LNCAP (cell line): ENCODE measurements at regions not wholly inside any gene's neighbourhood (a gene's known extent, or its start where the extent isn't known, plus 50 kb on each side); places are given as distances from the start of the nearest gene placed in this dataset.

ENCODE experiments used
- TF ChIP-seq, protein P1 (sequence below): fragments of 450-650 bp; IDR thresholded peaks from 2 replicates; pipeline ENCODE4 v1.5.1; 2017; ENCODE audit warnings: mild to moderate bottlenecking

GRCh38 chr12:66813137-66813892 lies 134.4 kb upstream of the GRIP1 start:
- TF ChIP-seq, protein P1, sequence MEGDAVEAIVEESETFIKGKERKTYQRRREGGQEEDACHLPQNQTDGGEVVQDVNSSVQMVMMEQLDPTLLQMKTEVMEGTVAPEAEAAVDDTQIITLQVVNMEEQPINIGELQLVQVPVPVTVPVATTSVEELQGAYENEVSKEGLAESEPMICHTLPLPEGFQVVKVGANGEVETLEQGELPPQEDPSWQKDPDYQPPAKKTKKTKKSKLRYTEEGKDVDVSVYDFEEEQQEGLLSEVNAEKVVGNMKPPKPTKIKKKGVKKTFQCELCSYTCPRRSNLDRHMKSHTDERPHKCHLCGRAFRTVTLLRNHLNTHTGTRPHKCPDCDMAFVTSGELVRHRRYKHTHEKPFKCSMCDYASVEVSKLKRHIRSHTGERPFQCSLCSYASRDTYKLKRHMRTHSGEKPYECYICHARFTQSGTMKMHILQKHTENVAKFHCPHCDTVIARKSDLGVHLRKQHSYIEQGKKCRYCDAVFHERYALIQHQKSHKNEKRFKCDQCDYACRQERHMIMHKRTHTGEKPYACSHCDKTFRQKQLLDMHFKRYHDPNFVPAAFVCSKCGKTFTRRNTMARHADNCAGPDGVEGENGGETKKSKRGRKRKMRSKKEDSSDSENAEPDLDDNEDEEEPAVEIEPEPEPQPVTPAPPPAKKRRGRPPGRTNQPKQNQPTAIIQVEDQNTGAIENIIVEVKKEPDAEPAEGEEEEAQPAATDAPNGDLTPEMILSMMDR: no peak

DNA sequence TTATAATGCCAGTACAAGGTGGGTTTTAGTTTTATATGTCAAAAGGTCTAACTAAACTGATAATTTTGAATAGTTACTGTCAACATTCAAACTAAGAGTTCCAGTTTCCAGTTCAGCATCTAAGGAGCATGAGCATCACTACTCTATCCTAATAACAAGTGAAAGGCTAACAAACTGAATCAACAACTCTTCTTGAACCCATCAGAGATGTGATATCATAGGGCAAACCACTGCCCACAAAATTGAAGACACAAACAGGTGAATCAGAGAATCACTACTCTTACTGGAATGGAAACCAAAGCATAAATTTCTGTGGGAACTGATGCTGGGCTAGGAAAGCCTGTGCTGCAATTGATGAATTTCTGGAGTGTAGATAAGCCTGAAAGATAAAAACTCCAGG lies 140.7 kb upstream of the GRIP1 start:
- TF ChIP-seq, protein P1: no peak

DNA sequence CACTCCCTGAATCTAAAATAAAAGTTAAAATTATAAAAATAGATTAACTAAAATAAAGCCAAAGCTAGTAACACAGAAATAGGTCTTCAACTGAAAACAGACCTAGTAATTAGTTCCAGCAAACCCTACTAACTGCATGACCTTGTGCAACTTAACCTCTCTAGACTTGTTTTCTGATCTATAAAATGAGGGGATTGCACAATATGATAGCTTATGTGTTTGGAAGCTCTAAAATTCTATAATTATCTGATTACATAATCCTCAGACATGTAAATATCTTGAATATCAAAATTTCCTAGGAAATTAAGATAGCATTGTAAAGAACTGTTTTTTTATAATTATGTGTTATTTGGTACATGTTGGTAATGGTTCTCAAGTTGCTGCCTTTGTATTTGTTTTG lies 144.1 kb upstream of the GRIP1 start:
- TF ChIP-seq, protein P1: no peak

DNA sequence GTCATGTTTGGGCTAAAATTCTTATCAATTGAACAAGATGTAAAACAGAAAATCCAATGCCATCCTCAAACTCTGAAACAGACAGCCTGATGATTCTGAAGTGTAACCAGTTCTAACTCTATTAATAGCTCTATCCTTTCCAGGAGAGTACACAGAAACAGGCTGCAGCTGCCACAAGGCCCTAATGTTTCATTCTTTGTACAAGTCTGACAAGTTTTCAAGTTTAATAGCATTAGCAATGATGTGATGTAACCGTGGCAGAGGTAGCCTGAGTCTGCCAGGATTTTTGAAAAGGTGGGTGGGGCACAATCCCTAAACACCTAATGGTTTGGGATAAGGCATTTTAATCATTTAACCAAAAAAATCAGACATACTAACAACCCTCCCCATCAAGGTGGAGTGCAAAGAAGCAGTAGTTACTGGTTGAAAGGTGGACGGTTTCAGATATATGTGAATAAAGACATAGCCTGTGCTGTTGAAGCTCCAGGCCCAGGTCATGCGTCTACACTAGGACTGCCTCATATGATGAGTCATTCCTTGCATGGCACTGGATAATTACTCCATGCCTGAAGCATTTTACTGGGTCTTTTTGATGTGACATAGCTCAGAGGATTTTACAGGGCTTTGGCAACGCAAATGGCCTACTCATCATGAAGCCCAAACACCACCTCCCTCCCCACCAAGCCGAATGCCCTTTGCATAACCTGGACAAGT lies 145.1 kb upstream of the GRIP1 start:
- TF ChIP-seq, protein P1: no peak

DNA sequence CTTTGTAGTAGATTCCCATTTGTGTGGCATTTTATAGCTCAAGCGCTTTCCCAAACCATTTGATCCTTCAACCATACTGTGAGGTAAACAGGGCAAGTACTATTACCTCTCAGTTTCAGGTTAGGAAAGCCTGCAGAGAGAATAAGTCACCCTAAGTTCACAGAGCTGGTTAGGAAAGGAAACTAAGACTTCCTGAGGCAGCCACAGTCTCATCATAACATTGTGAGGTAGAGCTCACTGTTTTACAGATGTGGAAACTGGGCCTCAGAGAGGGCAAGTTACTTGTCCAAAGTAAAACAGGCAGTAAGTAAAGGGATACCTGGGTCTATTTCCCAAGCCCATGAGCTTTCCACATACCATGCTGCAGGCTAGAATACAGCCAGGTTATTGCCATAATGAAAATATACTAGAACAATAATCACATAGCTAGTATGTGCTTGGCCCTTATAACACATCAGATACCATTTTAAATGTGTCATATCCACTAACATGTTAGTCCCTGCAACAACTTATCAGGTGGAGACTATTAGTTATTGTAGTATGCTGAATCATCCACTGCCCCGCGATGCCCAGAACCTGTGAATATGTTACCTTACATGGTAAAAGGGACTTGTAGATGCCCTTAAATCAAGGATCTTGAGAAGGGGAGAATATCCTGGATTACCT lies 150.9 kb upstream of the GRIP1 start:
- TF ChIP-seq, protein P1: no peak

DNA sequence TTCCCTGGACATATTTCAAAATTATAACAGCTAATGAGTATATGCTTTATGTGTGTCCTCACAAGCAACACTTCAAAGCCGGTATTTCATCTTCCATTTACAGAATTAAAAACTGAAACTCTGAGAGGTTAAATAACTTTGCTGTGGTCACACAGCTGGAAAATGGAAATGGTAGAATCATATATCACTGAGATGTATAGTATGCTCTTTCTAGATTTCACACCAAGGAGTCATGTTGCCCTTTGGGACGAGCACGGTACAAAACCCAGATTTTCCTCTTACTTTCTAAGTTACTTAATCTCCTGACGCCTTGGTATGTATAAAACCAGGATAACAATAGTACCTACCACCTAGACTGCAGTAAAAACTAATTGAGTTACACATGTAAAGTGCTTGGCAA lies 152.6 kb upstream of the GRIP1 start:
- TF ChIP-seq, protein P1: no peak

DNA sequence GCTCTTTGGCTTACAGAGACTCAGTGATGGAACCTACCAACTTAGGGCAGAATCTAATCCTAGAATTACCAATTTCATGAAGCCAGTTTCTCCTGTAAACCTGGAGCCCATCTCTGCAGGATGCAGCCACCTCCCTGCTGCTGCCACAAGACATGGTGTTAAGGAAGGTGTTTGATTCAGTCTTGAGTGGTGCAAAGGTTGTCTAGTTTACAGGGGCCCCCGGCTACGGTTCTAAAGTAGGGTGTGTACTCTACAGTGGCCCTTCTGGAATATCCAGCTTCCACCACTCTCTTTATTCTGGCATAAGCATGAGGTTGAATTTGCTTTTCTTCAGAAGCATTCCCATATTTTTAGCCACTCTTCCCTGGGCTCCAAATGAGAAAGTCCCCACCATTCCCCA lies 154.1 kb upstream of the GRIP1 start:
- TF ChIP-seq, protein P1: no peak
